ENCODE measurements at regions not wholly inside any gene's neighbourhood (a gene's known extent, or its start where the extent isn't known, plus 50 kb on each side); places are given as distances from the start of the nearest gene placed in this dataset.

DNA sequence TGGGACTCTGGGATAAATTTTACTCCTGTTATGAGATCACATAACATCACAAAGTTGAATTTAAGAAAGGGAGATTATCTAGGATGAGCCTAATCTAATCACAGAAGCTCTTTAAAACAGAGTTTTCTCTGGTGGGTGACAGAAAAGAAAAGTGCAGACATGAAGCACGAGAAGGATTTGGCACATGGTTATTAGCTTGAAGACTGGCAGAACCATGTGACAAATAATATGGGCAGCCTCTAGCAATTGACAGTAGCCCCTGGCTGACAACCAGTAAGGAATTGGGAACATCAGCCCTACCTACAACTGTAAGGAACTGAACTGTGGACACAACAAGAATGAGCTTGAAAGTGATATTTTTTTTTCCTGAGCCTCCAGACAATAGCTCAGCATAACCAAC lies 243.1 kb downstream of the HTR1A start:
- no peak for DNase-seq

DNA sequence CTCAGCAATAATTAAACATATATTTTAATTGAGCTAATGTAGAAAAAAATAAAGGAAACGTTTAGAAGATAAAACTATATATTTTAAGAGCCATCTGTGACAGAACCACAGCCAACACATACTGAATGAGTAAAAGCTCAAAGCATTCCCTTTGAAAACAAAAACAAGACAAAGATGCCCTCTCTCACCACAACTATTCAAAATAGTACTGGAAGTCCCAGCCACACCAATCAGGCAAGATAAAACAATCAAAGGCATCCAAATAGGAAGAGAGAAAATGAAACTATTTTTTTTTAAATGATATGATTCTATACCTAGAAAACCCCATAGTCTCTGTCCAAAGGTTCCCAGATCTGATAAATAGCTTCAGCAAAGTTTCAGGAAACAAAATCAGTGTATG lies 262.0 kb downstream of the HTR1A start:
- DNase-seq = no peak

DNA sequence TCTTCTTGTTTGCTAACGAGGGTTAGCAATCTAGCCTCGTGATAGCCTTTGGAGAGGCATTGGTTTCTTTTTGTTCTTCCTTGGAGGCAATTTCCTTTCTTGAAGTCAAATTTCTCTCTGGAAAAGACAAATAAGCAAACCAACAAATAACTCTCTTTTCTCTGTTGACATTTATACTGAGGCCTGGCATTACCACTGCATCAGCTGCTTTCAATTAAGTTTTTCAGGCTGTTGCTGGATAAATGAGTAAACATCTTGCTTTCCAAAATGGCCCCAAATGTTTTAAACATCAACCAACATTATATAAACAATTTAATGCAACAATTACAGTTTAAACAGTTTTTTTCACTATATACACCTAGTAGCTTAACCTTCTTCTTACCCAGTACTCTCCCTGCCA lies 264.4 kb downstream of the HTR1A start:
- no peak for DNase-seq

DNA sequence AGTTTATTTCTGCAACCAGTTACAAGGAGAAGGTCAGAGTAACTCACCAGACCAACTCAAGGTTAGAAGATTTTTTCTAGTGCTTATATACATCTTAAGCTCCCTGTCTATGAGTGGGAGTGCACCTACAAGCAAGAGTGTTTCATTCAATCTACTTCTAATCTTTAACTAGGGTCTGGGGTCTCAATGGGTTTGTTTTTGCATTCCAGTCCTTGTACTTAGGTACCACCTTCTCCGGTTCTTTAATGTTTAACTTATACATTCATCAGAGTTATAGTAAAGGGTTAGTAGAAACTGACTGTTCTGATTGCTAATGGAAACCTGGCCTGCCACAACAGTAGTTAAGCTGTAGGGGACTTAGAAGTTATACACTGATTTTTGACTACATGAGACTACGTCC lies 271.7 kb downstream of the HTR1A start:
- DNase-seq = no peak

DNA sequence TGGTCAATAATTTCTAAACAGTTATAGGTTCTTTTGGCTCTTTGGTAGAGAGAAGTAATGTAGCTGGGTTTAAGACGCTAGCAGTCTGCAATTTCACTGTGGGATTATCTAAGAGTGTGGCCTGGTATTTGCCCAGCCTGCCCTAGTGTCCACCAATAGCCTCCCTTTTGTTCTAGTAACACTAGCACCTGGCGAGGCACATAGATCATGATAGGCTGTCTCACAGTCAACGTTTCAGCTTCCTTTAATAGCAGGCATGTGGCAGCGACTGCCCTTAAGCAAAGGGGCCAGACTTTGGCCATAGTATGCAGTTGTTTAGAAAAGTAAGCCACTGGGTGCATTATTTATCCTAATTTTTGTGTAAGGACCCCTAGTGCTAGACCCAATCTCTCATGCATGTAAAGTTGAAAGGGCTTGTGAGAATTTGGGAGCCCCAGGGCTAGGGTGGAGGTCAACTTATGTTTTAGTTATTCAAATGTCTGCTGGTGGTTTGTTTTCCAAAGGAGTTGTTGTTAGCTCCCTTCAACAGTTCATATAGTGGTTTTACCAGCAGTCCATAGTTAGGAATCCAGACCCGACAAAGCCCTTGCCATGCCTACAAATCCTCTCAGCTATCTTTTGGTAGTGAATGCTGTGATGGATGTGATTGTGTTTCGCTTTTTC lies 274.3 kb downstream of the HTR1A start:
- DNase-seq = no peak

DNA sequence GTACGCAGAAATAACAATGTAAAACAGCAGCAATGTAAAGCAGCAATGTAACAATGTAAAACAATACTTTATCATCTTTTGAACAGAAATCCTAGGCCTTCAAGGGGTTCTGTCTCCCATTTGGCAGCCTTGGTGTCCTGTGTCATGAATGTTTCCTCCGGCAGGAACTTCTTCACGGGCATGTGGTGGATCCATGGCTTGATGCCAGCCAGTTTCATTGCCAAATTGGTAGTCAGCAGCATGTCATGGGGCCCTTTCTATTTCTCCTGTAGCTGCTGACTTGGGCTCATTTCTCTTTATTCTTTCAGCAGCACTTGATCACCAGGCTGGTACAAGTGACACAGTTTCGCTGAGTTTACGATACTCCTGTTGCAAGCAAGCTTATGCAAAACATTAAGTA lies 275.3 kb downstream of the HTR1A start:
- no peak for DNase-seq

DNA sequence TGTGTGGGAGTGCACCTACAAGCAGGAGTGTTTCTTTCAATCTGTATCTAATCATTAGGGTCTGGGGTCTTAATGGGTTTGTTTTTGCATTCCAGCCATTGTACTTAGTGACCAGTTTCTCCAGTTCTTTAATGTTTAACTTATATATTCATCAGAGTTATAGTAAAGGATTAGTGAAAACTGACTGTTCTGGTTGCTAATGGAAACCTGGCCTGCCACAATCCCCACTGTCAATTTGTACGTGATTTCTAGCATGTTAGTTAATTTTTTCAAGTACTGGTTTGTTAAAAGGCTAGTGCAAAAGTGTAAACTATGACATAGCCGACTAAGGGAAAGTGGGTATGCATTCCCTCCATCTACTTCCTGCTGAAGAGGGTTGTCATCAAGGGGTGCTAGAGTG lies 276.1 kb downstream of the HTR1A start:
- DNase-seq = no peak

DNA sequence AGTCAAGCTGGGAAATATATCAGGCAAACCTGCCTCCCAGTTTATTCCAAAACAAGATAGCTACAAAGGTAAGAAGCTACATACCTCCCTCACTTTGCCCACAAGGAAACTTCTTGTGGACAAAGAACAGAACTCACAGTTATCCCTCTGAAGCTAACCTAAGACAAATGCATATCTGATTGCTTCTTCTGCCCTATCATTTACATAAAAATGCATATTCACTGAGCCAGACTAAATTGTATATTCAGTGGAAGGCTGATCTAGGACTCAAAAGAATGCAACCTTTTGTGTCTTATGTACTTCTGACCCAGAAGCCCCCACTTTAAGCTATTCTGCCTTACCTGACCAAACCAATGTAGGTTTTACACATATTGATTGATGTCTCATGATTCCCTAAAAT lies 276.8 kb downstream of the HTR1A start:
- DNase-seq = no peak

DNA sequence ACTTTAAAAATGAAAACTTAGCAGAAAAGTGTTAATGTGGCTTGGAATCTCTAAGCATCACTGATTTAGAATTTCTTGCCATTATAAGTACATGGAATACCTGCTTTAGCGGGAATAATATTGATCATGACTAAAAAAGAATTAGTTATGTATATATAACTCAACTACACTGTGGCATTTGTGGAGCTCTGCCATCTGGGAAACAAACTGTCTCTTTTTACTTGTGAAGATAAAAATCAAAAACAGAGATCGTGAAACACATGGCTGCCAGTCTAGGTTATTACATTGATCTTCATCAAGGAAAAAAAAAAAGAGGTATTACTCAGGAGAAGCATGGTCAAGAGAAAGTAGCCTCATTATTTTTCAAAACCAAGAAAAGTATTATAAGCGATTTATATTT lies 287.4 kb downstream of the HTR1A start:
- no peak for DNase-seq

DNA sequence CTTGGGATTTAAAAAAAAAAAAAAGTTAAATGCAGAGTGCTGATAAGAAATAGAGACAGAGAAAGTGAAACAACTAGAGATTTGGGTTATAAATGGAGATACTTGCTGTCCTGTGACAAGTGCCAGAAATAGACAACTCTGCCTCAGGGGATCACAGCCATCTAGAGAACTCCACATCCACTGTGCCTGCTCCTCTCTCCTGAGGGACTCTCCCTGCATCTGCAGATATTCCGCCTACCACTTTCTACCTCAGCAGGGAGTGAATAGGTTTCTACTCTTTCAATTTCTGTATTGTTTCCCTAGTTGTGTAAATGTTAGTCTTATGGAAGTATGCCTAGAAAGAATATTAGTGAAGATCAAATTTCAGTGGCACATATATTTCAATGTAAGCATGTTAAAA lies 307.2 kb downstream of the HTR1A start:
- DNase-seq = no peak

DNA sequence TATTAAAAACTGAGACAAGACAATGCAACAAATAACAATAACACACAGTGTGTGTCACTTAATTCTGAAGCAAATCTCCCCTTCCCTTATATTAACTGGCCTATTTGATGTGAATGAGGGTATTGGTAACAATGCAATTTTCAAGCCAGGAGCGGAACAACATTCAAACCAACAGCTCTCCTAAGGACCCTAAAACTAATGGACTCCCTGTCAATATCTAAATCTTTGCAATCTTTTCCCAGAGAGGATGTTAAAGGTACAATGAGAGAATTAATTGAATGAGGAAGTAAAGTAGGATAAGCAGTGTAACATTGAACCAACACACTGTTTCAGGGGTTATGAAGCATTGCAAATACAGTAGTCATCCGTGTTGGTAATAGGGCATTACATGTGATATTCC lies 311.7 kb downstream of the HTR1A start:
- DNase-seq = no peak

DNA sequence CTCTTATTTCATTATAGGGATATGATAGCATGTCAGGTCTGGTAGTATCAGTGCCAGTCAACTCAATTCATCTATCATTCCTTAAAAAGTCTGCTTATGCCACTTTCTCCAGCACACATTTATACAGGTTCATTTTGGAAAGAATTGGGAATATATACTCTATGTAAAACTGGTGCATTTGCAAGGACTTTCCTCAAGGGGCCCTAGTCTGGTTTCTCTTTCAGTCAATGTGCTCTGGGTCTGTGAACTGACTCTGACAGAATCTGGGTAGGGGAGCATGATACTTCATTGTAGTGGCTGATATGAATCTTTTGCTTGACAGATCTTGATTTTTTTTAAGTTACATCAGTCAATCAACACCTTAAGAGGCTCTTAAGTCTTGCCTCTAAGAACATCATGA lies 313.9 kb downstream of the HTR1A start:
- no peak for DNase-seq

DNA sequence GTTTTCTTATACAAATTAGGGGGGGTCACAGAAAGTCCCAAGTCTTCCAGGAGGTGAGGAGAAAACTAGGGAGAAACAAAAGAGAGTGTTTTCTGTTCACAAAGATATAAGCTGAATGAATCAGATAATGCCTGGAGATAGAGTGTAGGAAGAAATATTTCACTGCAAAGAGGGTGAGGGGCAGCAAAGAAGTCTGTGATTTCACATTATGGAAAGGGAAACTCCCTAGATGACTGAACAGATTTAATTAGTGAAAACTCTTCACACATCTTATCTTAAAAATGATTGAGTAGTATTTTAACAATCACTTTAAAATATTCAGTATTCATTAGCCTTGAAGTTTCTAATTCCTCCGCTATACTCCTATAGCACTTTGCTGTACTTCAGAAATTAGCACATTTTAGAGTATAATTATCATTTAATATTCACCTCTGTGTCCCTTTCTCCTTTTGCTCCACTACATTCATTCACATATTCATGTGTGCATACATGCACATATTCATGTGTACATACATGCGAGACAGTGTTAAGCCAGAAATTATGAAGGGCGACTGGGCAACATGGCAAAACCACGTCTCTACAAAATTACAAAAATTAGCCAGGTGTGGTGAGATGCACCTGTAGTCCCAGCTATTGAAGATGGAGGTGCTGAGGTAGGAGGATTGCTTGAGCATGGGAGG lies 332.2 kb downstream of the HTR1A start:
- no peak for DNase-seq

DNA sequence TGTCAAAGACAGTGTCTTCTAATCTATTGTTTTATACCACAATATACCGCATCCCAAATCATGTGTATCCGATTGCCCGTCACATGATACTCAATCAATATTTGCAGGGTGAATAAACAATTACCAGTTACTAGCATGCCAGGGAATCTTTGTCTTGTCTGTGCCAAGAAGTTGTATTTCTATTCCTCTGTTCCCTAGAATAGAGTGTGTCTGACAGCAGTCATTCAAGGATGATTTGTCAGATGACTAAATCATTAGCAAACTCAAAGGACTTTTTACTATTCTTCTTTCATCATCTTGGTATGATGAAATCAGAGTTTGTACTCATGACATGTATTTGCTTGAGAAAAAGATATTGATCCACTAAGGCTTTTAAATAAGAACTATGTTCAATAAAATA lies 348.8 kb downstream of the HTR1A start:
- DNase-seq = no peak

DNA sequence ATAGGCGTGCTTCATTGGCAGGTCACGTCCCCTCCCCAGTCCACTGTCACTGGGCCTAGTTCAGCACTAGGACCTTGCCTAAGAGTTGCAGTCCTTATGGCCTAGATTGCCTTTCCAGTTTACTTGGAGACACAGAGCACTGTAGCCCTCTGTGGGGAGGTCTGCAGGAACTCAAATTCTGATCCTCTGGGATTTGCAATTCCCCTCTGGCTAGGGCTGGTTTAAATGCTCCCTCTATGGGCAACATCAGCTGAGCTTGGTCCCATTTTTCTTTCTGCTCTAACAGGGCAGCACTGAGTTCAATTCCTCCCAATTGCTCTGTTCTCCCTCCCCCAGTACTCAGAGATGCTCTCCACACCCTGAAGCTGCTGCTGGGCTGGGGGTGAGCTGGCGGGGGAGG lies 358.2 kb downstream of the HTR1A start:
- DNase-seq = no peak

DNA sequence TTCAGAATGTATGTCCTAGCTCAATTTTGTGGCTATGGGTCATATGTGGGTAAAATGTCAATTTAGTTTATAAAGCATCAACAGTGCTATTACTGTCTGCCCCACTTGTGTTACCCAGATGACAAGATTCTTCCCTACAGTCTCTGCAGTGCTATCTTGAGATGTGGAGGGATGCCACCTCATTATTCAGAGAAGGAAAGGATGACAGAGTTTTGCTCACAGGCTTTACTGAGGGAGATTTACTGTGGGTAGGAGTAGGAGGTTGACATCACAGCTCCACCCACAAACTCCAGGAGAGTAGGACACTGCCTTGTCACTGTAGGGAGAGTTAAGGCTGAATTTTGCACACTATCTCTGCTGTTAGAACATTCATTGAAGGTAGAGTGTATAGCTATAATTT lies 359.3 kb downstream of the HTR1A start:
- no peak for DNase-seq

DNA sequence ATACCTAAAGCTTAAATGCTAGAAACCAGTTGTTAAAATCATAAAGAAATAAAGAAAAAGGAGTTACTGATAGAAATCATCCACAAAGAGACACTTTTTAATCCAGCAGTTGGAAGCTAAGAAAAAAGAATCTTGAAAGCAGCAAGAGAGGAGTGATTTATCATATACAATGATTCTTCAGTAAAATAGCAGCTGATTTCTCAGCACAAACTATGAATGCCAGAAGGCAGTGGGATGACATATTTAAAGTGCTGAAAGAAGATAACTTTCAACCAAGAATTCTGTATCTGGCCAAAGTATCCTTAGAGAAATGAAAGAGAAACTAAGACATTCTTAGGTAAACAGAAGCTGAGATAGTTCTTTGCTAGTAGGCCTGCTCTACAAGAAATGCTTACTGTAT lies 366.0 kb downstream of the HTR1A start:
- no peak for DNase-seq

DNA sequence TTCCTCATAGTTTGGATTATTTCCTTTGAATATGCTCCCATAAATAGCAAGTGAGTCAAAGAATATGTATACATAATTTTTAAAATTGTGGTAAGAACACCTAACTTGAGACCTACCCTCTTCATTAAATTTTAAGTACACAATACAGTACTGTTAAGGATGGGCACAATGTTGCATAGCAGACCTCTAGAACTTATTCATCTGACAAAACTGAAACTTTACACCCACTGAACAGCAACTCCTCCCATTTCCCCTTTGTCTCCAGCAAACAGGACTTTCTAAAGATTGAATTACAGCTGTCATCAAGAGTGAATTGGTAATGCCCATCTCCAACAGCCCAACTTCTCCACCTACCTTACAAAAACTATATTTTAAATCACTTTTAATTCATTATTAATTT lies 388.9 kb downstream of the HTR1A start:
- DNase-seq = no peak

DNA sequence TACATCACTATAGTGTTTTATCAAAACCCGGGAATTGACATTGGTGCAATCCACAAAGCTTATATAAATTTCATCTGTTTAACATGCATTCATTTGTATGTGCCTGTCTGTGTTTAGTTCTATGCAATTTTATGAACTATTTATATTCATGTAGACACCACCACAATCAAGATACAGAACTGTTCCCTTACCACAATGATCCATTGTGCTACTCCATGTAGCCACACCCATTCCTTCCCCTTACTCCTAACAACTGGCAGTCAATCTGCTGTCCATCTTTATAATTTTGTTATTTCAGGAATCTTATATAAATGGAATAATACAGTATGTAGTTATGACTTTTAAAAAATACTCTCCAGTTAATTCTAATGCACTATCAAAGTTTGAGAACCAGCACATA lies 389.5 kb downstream of the HTR1A start:
- DNase-seq = no peak

DNA sequence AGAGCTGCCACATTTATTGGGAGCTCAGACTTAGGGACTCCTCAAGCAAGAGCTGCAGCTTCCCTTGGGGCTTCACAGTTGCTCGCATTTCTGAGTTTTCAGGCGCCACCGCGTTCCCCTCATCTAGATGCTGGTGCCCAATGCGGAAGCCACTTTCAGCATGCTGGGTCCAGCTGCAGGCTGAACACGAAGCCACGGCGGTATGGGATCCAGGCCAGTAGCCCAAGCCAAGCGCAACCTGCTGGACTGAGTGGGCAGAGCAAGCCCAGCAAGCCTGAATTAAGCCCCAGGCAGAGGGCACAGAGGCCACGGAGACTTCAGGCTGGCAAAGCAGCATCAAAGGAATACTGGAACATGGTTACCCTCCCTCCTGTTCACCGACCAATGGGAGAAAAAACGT lies 391.5 kb downstream of the HTR1A start:
- no peak for DNase-seq

DNA sequence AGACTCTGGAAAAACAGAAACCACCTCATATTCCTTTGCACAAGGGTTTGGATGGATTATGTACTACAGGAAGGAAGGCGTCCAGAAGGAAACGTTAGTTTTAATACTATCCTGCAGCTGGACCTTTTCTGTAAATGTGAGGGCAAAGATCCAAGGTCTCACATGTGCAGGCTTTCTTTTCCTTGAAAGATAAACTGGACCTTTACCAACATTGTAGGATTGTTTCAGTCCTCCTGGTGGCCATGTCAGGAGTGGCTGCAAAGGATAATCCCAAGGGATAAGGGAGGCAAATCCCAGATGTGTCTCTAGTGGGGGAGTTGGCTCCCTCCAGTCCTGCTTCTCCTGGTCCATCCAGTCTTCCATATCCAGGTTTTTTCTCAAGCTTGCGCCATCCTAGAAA lies 397.5 kb downstream of the HTR1A start:
- DNase-seq = no peak

DNA sequence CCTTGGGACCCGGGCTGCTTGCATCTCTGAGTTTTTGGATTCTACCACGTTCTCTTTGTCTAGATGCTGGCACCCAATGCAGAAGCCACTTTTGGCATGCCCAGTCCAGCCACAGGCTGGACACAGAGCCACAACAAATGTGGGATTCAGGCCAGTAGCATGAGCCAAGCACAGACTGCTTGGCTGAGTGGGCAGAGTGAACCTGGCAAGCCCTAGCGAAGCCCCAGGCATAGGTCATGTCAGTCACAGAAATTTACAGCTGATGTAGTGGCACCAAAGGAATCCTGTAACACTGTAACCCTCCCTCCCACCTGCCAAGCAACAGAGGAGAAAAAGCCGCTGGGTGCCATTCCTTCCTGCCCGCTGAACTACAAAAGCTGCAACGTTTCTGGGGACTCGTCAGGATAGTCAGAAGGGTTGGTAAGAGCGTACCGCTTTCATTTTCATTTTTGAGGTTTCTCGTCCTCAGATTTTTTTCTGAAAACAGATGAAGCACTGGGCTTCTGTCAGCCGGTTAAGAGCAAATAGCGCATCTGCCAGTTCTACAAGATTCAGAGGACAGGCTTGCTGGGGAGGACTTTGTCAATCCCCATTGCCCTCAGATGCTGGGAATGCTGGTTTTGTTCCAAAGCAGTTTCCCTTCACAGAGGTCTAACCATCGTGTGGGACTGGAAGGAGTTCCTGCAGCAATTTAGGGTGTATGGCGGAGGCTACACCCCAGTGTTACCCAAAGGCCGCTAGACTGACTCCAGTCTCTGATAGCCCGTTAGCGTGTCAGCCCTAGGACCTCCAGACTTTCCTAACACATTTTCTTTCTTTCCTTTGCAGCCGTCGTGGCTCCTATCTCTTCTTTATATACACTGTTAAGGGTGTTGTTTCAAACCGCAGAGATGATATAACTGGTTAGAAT lies 399.0 kb downstream of the HTR1A start:
- DNase-seq = no peak

DNA sequence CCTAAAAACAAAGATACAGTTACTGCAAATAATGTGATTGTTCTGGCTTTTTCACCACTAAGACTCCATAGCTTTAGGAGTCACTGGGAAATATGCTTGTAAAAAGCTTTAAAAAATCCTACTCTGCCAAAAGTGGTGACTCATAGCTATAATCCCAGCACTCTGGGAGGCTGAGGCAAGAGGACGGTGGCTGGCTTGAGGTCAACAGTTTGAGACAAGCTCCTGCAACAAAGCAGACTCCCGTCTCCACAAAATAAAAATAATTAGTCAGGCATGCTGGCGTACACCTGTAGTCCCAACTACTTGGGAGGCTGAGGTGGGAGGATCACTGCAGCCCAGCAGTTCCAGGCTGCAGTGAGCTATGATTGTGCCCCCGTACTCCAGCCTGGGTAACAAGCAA lies 406.4 kb downstream of the HTR1A start:
- DNase-seq = no peak

DNA sequence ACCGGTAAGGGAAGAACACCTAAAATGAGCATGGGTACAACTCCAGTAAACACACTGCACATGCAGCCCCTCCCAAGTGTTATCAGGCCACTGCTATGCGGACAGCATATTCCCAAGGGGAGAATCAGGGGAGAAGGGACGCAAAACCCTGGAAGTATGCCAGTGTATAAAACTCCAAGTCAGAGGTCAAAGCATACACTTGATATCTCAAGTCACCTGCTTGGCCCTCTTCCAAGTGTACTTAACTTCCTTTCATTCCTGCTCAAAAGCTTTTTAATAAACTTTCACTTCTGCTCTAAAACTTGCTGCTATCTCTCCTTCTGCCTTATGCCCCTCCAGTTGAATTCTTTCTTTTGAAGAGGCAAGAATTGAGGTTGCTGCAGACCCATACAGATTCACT lies 408.1 kb downstream of the HTR1A start:
- no peak for DNase-seq

Measured in stimulated activated CD4-positive, alpha-beta T cell treated with anti-CD3 and anti-CD28 coated beads, Interleukin-4, amount 100 ng/mL, for 1 hour (primary cell).